GM12878 (cell line): ENCODE measurements at regions not wholly inside any gene's neighbourhood (a gene's known extent, or its start where the extent isn't known, plus 50 kb on each side); places are given as distances from the start of the nearest gene placed in this dataset.

ENCODE experiments used
- ATAC-seq: fragments of 200-7000 bp; cut with Tn5 transposase; 3 replicates; pipeline ENCODE4 v1.9.1; 2020; ENCODE audit warnings: mild to moderate bottlenecking, moderate library complexity
- BruUV-seq: library from RNA; stranded (reverse); fragments of 400-500 nt; replicated peaks from 2 replicates; lab custom pipeline; 2021; lab: Mats Ljungman, UMichigan
- CTCF ChIA-PET: fragments of 300-600 bp; sonication (Branson Sonifier 250); formaldehyde crosslinking; extraction: SDS; loops from one replicate; lab custom pipeline; 2021; ENCODE audit warnings: inconsistent platforms; lab: Yijun Ruan, JAX
- POLR2A ChIA-PET: fragments of 350-600 bp; formaldehyde crosslinking; extraction: SDS; loops from one replicate; lab custom pipeline; 2021; ENCODE audit warnings: inconsistent platforms; lab: Charles Lee
- RAD21 ChIA-PET: fragments of 300-600 bp; sonication (Branson Sonifier 250); formaldehyde crosslinking; loops from one replicate; lab custom pipeline; 2023; ENCODE audit warnings: antibody characterized with exemption; ENCODE audit not compliant: unreplicated experiment; lab: Charles Lee
- SMC1A ChIA-PET: fragments of 300-600 bp; sonication (Branson Sonifier 250); formaldehyde crosslinking; loops from one replicate; lab custom pipeline; 2023; ENCODE audit not compliant: unreplicated experiment, uncharacterized antibody; lab: Charles Lee
- DNase-seq: peaks from one replicate; pipeline ENCODE4 v3.0.0-alpha.2; 2011; ENCODE audit warnings: low read depth, low spot score
- FAIRE-seq: peaks from 3 replicates; lab custom pipeline; 2011; peaks lifted over from hg19 to GRCh38; lab: Jason Lieb, UNC
- H2AFZ ChIP-seq: 2 replicates; pipeline ENCODE4 v1.6.0; 2011; ENCODE audit warnings: low read depth, low read length, control low read depth; ENCODE audit not compliant: control insufficient read depth
- H3K27ac ChIP-seq: 2 replicates; pipeline ENCODE4 v1.5.1; 2011; ENCODE audit warnings: control low read depth; ENCODE audit not compliant: control insufficient read depth, insufficient read depth
- H3K27me3 ChIP-seq, 2 experiments: replicated peaks in 1 of 2; 2 replicates each; pipeline versions ENCODE4 v1.6.0 to v1.6.1; 2011; ENCODE audit warnings: low read length in 1 of 2; ENCODE audit not compliant: control insufficient read depth in 2 of 2, insufficient read depth in 2 of 2
- H3K36me3 ChIP-seq, 2 experiments: 2 replicates each; pipeline ENCODE4 v1.5.1; 2011; ENCODE audit warnings: low read length in 1 of 2; ENCODE audit not compliant: control insufficient read depth in 2 of 2, insufficient read depth in 2 of 2
- H3K4me1 ChIP-seq: 2 replicates; pipeline ENCODE4 v1.6.1; 2011; ENCODE audit warnings: mild to moderate bottlenecking, low read length, moderate library complexity, mixed read lengths; ENCODE audit not compliant: control insufficient read depth, insufficient read depth
- H3K4me2 ChIP-seq: 2 replicates; pipeline ENCODE4 v1.6.0; 2011; ENCODE audit warnings: control low read depth; ENCODE audit not compliant: control insufficient read depth, insufficient read depth
- H3K4me3 ChIP-seq: fragments of 200-600 bp; sonication (generic); 2 replicates; pipeline ENCODE4 v1.5.1; 2016
- H3K79me2 ChIP-seq: 2 replicates; pipeline ENCODE4 v1.6.0; 2011; ENCODE audit warnings: low read length; ENCODE audit not compliant: control insufficient read depth, insufficient read depth
- H3K9ac ChIP-seq: 2 replicates; pipeline ENCODE4 v1.8.0; 2011; ENCODE audit warnings: low read length, control low read depth, mixed read lengths; ENCODE audit not compliant: control insufficient read depth, insufficient read depth
- H3K9me3 ChIP-seq: replicated peaks from 3 replicates; pipeline ENCODE4 v1.5.1; 2011; ENCODE audit warnings: mild to moderate bottlenecking, low read length; ENCODE audit not compliant: control insufficient read depth, insufficient read depth
- H4K20me1 ChIP-seq: 2 replicates; pipeline ENCODE4 v1.6.0; 2011; ENCODE audit not compliant: control insufficient read depth, insufficient read depth
- BHLHE40 ChIP-seq, 2 experiments: fragments of 450-650 bp in 1 of 2; IDR thresholded peaks; 2 replicates each; pipeline ENCODE4 v1.6.1; 2011 to 2017; ENCODE audit warnings: low read depth in 2 of 2, borderline replicate concordance in 1 of 2, improper control_type of control experiment in 1 of 2, low read length in 1 of 2, mild to moderate bottlenecking in 1 of 2
- CBFB ChIP-seq: IDR thresholded peaks from 2 replicates; pipeline ENCODE4 v1.6.1; 2016; ENCODE audit warnings: antibody characterized with exemption, low read depth
- CEBPB ChIP-seq, 2 experiments: fragments of 150-350 bp in 1 of 2; IDR thresholded peaks; 2 replicates each; pipeline ENCODE4 v1.6.1; 2012 to 2014; ENCODE audit warnings: low read depth in 2 of 2, low read length in 2 of 2, borderline replicate concordance in 1 of 2, inconsistent platforms in 1 of 2
- HDAC6 ChIP-seq: fragments of 200-600 bp; sonication (generic); IDR thresholded peaks from one replicate; pipeline ENCODE4 v1.8.0; 2017; ENCODE audit warnings: antibody characterized with exemption; ENCODE audit not compliant: unreplicated experiment
- IKZF2 ChIP-seq, 2 experiments: fragments of 450-650 bp; IDR thresholded peaks; 2 replicates each; pipeline ENCODE4 v1.6.1; 2017; ENCODE audit warnings: mild to moderate bottlenecking in 2 of 2, moderate library complexity in 2 of 2
- MEF2B ChIP-seq: fragments of 450-650 bp; IDR thresholded peaks from 2 replicates; pipeline ENCODE4 v1.6.1; 2018; ENCODE audit warnings: mild to moderate bottlenecking, moderate library complexity; ENCODE audit not compliant: partially characterized antibody, poor library complexity, severe bottlenecking
- MTA2 ChIP-seq: fragments of 450-650 bp; IDR thresholded peaks from 2 replicates; pipeline ENCODE4 v1.6.1; 2016; ENCODE audit warnings: low read depth, mild to moderate bottlenecking, moderate library complexity
- MYC ChIP-seq: IDR thresholded peaks from 2 replicates; pipeline ENCODE4 v1.6.1; 2011; ENCODE audit warnings: mild to moderate bottlenecking, low read length, moderate library complexity, inconsistent platforms; ENCODE audit not compliant: insufficient read depth, insufficient replicate concordance, insufficient read length, severe bottlenecking
- NRF1 ChIP-seq: conservative IDR thresholded peaks from 2 replicates; pipeline ENCODE4 v1.6.1; 2011; ENCODE audit warnings: mild to moderate bottlenecking, low read depth, low read length, improper control_type of control experiment
- PAX8 ChIP-seq: fragments of 450-650 bp; IDR thresholded peaks from 2 replicates; pipeline ENCODE4 v1.6.1; 2017; ENCODE audit warnings: mild to moderate bottlenecking, moderate library complexity
- RELA ChIP-seq: fragments of 450-650 bp; IDR thresholded peaks from 2 replicates; pipeline ENCODE4 v1.8.0; 2014; ENCODE audit warnings: borderline replicate concordance; ENCODE audit not compliant: partially characterized antibody
- SIX5 ChIP-seq: IDR thresholded peaks from 2 replicates; pipeline ENCODE4 v1.6.1; 2011; ENCODE audit warnings: mild to moderate bottlenecking, low read depth, low read length, moderate library complexity; ENCODE audit not compliant: severe bottlenecking
- SMC3 ChIP-seq: IDR thresholded peaks from 2 replicates; pipeline ENCODE4 v1.6.1; 2011; ENCODE audit warnings: low read length, improper control_type of control experiment, borderline replicate concordance
- SPI1 ChIP-seq: IDR thresholded peaks from 2 replicates; pipeline ENCODE4 v1.6.1; 2011; ENCODE audit warnings: low read depth, mild to moderate bottlenecking, low read length, moderate library complexity, borderline replicate concordance; ENCODE audit not compliant: insufficient read depth
- TAF1 ChIP-seq: IDR thresholded peaks from 2 replicates; pipeline ENCODE4 v1.6.1; 2011; ENCODE audit warnings: mild to moderate bottlenecking, low read depth, low read length, borderline replicate concordance
- WGBS: methylation state at CpG from one replicate; pipeline ENCODE4 v1.1.6; 2016; ENCODE audit warnings: low lambda C conversion rate; ENCODE audit not compliant: insufficient replicate concordance, insufficient coverage; ENCODE audit errors: missing lambda C conversion rate; 5-methylcytosine and 5-hydroxymethylcytosine counted together
- in situ Hi-C: fragments of 300-500 bp; cut with MboI; formaldehyde crosslinking; loops from 9 replicates; pipeline ENCODE4 v1.14.3; 2018; ENCODE audit warnings: mixed read lengths
- intact Hi-C: fragments of 100-400 bp; cut with micrococcal nuclease; formaldehyde crosslinking; loops from one replicate; pipeline ENCODE4 v1.14.2; 2022; ENCODE audit not compliant: unreplicated experiment
- TF ChIP-seq, protein P1 (sequence below): fragments of 450-650 bp; formaldehyde crosslinking; IDR thresholded peaks from 2 replicates; pipeline ENCODE4 v1.4.0; 2020; ENCODE audit warnings: mild to moderate bottlenecking, moderate library complexity
- TF ChIP-seq, protein P2 (sequence below): fragments of 450-650 bp; formaldehyde crosslinking; IDR thresholded peaks from 2 replicates; pipeline ENCODE4 v1.4.0; 2022; ENCODE audit warnings: mild to moderate bottlenecking, moderate library complexity

DNA sequence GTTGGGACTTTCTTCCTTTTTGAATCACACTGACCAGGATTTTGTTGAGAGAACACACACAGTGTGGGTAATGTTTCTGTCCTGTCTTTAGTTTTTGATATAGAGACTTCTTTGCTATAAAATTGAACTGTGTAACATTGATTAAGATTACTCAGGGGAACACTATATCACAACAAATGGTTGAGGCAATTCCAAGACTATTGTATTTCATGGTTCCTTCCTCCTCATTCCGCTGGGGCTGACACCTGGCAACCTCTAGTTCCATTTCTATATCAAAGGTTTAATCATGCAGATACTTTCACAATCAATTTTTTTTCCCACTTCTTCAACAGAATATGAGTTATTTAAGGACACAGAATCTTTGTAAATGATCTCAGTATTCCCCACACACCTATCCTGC, 182.2 kb downstream of the TAF11L14 start (continued):
- TF ChIP-seq, protein P1, sequence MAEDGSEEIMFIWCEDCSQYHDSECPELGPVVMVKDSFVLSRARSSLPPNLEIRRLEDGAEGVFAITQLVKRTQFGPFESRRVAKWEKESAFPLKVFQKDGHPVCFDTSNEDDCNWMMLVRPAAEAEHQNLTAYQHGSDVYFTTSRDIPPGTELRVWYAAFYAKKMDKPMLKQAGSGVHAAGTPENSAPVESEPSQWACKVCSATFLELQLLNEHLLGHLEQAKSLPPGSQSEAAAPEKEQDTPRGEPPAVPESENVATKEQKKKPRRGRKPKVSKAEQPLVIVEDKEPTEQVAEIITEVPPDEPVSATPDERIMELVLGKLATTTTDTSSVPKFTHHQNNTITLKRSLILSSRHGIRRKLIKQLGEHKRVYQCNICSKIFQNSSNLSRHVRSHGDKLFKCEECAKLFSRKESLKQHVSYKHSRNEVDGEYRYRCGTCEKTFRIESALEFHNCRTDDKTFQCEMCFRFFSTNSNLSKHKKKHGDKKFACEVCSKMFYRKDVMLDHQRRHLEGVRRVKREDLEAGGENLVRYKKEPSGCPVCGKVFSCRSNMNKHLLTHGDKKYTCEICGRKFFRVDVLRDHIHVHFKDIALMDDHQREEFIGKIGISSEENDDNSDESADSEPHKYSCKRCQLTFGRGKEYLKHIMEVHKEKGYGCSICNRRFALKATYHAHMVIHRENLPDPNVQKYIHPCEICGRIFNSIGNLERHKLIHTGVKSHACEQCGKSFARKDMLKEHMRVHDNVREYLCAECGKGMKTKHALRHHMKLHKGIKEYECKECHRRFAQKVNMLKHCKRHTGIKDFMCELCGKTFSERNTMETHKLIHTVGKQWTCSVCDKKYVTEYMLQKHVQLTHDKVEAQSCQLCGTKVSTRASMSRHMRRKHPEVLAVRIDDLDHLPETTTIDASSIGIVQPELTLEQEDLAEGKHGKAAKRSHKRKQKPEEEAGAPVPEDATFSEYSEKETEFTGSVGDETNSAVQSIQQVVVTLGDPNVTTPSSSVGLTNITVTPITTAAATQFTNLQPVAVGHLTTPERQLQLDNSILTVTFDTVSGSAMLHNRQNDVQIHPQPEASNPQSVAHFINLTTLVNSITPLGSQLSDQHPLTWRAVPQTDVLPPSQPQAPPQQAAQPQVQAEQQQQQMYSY (CRISPR knock-in tag) = no peak

DNA sequence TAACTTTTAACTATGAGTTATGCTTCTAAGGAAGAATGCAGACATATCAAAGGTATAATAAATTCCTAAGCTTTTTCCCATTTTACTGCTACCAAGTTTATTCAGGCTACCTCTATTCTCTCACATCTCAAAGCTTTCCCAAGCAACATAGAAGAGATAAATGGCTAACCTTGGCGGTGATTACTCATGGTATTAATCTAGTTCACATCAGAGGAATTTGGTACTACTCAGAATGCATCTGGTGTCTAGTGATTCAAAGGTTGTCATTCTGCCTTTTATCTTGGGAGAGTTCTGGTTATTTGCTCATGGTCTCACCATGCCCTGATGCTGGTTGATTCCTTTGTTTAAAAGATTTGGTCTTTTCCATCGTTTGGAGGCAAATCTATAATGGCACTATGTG, 182.7 kb downstream of the TAF11L14 start:
- no peak for ATAC-seq
- ChIA-PET CTCF (no interaction called here), RAD21 (no interaction called here), POLR2A (no interaction called here), SMC1A (no interaction called here)
- Histone ChIP-seq H3K9me3 (no peaks in the 10 kb centered on the region), H3K4me3 (no peak overlapping the region), H3K36me3 (no peaks in the 10 kb centered on the region), H3K27me3 (no peaks in the 10 kb centered on the region), H3K4me2 (no peak overlapping the region), H2AFZ (no peak overlapping the region), H3K79me2 (no peaks in the 10 kb centered on the region), H3K27ac (no peak overlapping the region), H3K9ac (no peak overlapping the region), H4K20me1 (no peaks in the 10 kb centered on the region), H3K4me1 (no peaks in the 10 kb centered on the region)
- DNase-seq = no peak
- no TSS peak for BruUV-seq
- intact Hi-C loops (no loop called here), in situ Hi-C loops (no loop called here)
- no peak for FAIRE-seq
- 0% methylated on average over 2 of the region's 2 CpGs for WGBS
- no peak for TF ChIP-seq HDAC6
- no peak for TF ChIP-seq MTA2
- TF ChIP-seq NRF1 = no peak
- no peak for TF ChIP-seq RELA
- no peak for TF ChIP-seq SMC3
- TF ChIP-seq, protein P2, sequence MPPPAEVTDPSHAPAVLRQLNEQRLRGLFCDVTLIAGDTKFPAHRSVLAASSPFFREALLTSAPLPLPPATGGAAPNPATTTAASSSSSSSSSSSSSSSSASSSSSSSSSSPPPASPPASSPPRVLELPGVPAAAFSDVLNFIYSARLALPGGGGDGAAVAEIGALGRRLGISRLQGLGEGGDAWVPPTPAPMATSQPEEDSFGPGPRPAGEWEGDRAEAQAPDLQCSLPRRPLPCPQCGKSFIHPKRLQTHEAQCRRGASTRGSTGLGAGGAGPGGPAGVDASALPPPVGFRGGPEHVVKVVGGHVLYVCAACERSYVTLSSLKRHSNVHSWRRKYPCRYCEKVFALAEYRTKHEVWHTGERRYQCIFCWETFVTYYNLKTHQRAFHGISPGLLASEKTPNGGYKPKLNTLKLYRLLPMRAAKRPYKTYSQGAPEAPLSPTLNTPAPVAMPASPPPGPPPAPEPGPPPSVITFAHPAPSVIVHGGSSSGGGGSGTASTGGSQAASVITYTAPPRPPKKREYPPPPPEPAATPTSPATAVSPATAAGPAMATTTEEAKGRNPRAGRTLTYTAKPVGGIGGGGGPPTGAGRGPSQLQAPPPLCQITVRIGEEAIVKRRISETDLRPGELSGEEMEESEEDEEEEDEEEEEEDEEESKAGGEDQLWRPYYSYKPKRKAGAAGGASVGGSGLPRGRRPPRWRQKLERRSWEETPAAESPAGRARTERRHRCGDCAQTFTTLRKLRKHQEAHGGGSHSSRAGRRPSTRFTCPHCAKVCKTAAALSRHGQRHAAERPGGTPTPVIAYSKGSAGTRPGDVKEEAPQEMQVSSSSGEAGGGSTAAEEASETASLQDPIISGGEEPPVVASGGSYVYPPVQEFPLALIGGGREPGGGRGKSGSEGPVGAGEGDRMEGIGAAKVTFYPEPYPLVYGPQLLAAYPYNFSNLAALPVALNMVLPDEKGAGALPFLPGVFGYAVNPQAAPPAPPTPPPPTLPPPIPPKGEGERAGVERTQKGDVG (CRISPR knock-in tag) = no peak
- TF ChIP-seq MEF2B = no peak
- TF ChIP-seq SIX5 = no peak
- no peak for TF ChIP-seq PAX8
- TF ChIP-seq CEBPB (IDR thresholded peaks at IDR 0.05; ENCODE audit: borderline replicate concordance in 1 of 2, low read depth in 2 of 2, low read length in 2 of 2) = no peak
- no peak for TF ChIP-seq BHLHE40 (IDR thresholded peaks at IDR 0.05; ENCODE audit: borderline replicate concordance in 1 of 2, low read depth in 2 of 2, low read length in 1 of 2)
- no peak for TF ChIP-seq SPI1
- TF ChIP-seq MYC = no peak
- TF ChIP-seq CBFB = no peak
- TF ChIP-seq TAF1 = no peak
- no peak for TF ChIP-seq IKZF2 (IDR thresholded peaks at IDR 0.05)
